Cortex of kidney (tissue), 1 donor: ENCODE measurements at regions not wholly inside any gene's neighbourhood (a gene's known extent, or its start where the extent isn't known, plus 50 kb on each side); places are given as distances from the start of the nearest gene placed in this dataset.

Source experiments
- DNase-seq: peaks from one replicate; lab custom pipeline; 2025; lab: John Stamatoyannopoulos, UW

DNA sequence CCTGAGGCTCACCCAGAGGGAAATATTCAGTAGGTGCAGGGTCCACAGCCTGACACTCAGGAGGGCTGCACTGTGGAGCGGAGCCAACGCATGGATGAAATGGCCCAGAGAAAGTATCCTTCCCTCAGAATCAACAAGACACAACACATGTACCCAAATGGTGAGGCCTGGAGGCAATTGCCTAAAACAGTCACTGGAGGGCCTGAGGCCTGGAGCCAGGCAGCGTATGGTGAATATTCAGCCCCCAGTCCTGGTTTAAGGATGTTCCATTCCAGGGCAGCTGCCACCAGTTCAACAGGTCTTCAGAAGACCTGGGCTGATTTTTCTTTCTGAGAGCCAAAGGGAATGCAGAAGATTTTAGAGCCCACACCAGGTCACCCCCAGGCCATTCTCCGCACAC lies 264.8 kb downstream of the INSC start:
- DNase-seq = no peak

- no peak for DNase-seq
These were observed 276.1 kb downstream of the INSC start for GRCh38 chr11:15390857-15391256.

- no peak for DNase-seq
These were observed 282.1 kb downstream of the INSC start for GRCh38 chr11:15396778-15397177.

- no peak for DNase-seq
These were observed 292.2 kb downstream of the INSC start for GRCh38 chr11:15406851-15407351.

DNA sequence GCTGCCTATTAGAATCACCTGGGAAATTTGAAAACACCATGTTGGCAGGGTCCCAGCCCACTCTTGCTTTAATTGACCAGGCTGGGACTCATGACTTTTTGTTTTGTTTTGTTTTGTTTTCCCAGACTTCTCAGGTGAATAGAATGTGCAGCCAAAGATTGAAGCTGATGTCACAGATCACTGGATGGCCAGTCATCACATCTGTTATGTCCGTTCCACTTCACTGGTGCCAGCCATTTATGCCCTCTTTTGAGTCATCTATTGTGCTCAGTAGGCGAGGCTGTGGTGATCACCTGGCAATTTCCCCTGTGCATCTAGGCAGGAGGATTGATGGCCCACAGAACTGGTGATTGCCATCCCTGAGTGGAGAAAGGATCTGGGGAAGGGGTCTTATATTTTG lies 297.3 kb downstream of the INSC start:
- no peak for DNase-seq

DNA sequence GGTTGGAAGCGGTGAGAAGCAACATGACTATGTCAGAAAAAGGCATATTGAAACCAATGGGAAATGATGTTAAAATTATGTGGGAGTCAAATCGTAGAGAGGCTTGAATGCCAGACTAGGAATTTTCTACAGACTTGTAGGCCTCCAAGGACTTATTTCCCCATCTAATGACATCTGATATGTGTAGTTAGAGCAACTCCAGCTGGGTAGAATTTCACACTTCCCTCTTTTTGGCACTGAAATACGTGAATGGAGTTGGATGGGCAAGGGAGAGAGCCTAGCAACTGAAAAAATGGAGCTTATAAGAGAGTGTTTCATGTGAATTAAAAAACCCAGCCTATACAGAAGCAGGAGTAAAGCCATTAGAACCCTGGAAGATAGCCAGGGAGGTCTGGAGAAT lies 304.2 kb downstream of the INSC start:
- no peak for DNase-seq

- no peak for DNase-seq
These were observed 305.0 kb downstream of the INSC start for GRCh38 chr11:15419696-15420095.

DNA sequence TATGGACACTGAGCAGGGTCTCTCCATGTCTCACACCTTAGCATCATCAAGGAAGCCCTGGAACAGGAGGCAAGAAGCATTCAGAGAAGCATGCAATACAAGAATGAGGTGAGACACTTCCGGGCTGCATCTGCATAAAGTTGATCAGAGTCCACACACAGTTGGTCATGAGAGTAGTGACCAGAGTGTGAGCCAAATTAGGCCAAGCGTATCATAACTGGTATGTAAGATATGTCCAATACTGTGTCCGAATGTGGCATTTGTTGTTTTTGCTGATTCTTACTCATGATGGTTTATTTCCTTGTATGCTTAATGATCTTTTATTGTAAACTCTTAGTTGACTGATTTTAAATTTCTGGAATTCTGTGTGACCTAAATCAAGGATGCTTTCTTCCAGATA lies 315.7 kb downstream of the INSC start:
- DNase-seq = no peak

DNA sequence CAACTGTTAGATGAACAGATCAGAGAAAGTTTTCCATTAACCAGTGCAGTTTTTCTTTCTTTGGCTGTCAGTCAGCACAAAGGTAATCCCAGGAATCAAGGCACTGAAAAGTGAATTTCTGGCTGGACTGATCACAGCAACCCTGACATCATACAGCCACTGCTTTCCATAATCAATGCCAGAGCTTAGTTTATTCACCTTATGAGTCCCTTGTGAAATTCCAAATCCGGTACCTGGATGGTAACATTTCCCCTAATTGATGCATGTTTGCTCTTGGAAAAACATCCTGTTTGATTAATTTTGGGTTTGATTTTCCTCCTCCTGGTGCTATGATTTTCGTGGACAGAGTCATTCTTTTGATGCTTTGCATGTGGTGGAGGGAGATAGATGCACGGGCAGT lies 319.8 kb downstream of the INSC start:
- no peak for DNase-seq

- DNase-seq = no peak
These were observed 331.6 kb downstream of the INSC start for GRCh38 chr11:15446315-15446714.

- DNase-seq = no peak
These were observed 332.2 kb downstream of the INSC start for GRCh38 chr11:15446929-15447328.

DNA sequence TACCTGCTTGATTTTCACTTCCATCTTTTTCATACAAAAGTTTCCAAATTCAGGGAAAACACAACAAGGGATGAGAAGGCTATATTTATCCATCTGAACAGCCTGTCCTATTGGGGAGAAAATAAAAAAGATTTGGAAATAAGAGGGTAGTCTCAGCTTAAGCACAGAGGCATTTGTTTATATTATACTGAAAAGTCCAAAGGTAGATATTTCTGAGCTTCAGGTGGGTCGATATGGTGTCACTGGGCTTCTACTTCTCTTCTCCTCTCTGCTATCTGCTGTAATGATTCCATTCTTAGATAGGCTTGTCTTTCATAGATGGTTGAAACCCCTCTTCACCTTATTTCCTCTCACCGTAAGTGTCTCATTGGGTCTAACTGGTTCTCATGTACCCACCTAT lies 337.0 kb downstream of the INSC start:
- DNase-seq = no peak

DNA sequence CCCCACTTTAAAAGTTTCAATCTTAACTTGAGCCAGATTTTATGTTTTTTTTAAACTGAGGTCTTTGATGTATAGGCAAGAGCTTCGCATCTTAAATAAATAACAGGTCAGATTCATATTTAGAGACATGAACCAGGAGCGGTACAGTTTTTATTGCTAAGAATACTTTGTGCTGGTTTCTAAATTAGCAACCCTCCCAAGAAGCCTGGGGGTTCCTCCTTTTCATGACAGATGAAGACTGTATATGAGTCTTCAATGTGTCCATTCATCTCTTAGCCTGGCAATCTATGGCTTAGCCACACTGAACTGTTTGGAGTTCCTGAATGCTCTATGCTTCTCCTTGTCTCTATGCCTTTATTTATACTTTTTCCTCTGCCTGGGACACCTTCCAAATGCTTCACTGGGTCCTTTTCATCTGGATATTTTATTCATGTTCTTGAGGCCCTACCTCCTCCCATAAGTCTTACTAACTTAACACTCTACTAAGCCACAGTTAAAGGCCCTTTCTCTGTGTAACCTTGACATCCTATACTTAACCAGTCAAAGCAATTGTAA lies 338.6 kb downstream of the INSC start:
- no peak for DNase-seq

GRCh38 chr11:15468466-15468865 lies 353.7 kb downstream of the INSC start:
- DNase-seq = no peak

DNA sequence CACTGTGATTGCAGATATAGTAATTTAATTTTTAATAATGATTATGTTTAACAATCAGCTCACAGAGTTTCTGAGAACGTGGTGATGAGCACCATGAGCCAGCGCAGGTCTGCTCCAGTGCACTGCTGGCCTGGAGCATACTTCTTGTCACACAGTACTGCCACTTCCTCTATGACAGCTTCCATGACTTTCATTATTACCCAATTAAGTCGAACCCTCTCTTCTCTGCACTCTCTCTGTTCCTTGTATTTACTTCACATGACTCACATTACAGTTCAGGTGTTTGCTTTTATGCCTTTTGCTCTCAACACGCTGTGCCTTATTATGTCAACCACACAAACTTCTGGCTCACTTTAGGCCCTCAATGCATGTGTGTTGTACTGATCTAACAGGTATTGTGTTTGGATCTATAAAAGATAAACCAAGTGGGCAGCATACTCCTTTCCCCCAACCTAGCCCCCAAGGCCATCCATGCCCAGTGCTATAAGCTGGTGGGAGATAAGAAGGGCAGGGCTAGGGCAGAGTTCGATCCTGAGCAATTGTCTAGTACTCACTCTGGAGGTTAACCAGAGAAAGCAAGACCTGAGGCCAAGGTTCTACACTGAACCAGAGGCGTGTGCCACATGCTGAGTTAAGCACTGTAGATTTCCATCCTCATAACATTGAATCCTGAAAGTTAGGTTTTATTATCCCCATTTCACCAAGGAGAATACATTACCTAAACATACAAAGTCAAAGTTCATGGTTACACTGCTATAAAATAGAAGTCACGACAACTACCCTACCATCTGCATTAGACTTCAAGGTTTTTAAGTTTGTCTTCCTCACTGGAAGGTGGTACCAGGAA lies 356.5 kb downstream of the INSC start:
- DNase-seq = no peak

GRCh38 chr11:15471895-15472799 lies 357.4 kb downstream of the INSC start:
- no peak for DNase-seq

DNA sequence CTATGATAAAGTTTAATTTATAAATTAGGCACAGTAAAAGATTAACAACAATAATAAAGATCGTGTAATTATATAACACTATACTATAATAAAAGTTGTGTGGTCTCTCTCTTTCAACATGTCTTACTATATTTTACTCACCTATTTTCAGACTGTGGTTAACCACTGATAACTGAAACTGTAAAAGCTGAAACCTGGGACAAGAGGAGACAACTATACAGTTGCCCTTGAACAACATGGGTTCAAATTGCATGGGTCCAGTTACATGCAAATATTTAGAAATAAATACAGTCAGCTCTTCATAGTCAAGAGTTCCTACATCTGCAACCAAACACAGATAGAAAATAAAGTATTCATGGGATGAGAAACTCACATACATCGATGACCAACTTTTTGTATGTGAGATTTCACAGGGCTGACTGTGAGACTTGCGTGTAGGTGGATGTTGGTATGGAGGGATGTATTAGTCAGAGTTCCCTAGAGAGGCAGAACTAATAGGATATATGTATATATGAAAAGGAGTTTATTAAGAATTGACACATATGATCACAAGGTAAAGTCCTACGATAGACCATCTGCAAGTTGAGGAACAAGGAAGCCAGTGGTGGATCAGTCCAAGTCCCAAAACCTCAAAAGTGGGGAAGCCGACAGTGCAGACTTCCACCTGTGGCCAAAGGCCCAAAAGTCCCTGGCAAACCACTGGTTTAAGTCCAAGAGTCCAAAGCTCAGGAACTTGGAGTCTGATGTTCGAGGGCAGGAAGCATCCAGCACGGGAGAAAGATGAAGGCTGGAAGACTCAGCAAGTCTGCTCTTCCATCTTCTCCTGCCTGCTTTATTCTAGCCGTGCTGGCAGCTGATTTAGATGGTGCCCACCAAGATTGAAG lies 359.5 kb downstream of the INSC start:
- no peak for DNase-seq

- no peak for DNase-seq
These were observed 361.7 kb downstream of the INSC start for GRCh38 chr11:15476371-15476917.

DNA sequence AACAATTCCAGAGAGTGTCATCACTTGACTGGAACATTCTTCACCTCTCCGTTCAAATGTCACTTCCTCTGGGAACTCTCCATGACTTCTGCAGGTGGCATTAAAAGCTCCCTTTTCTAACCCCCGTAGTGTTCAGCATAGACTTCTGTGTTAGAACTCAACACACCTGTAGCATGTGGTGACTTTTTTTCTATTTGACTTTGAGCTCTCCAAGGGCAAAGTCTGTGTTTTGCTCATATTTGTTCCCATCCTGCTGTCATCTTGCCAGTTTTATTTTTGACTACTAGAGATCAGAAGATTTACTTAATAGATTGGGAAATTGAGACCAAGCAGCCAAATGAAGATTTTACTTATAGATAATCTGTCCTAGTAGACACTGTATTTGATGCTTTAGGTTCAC lies 367.1 kb downstream of the INSC start:
- no peak for DNase-seq

DNA sequence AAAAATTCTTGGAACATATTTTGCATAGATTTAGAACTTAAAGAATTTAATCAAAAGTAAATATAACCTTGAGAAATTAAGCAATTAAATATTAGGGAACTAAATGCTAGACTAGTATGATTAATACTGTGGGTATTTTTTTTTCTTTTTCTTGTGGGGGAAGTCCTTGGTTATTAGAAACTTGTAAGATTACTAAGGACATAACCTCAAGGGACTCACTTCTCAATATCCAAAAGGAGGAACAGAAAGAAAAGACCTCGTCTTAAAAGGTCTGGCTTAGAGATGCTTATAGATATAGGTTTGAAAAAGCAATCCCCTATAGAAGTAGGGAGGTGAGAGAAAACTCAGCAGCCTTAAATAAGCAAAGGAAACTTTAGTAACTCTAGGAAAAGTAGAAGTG lies 368.5 kb downstream of the INSC start:
- no peak for DNase-seq

DNA sequence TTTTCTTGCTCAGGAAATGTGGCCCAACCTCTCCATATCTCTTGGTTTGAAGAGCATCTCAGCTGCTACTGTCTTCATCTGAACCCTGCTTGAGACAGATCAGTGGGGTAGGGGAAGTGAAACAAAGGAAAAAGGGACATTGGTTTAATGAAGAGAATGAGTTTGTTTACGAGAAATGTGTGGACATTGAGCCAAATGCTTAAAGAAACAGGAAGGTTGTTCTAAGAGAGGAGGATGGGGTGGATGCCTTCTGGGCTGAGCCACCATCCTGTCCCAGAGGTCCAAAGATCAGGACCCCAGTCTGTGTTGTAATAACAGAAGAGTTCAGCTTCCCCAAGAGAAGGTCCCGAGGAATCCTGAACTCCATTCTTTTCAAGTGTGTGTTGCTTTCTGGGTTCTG lies 369.7 kb downstream of the INSC start:
- DNase-seq = no peak
